ENCODE measurements at regions not wholly inside any gene's neighbourhood (a gene's known extent, or its start where the extent isn't known, plus 50 kb on each side); places are given as distances from the start of the nearest gene placed in this dataset.

DNA sequence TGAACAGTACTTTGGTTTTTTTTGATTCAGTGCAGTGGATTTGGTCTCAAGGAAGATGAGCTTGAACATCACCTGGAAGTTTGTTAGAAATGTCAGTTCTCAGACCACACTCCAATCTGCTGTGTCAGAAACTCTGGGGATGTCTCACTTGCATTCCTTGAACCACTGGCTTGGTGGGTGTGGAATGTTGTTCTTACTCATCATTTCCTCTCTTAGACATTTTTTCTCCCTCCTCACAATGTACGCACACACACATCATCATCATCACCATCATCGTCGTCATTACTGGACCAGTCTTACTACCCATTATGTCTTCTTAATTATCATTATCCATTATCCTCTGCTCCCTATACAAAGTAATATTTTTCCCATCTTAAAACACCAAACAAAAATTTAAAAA lies 91.9 kb upstream of the KCNK2 start:
- no TSS peak for BruUV-seq (replicated peaks)
- no peak overlapping the region for H2AFZ ChIP-seq (replicated peaks; ENCODE audit: low read length, poor library complexity)
- no peaks in the 10 kb centered on the region for H3K9me3 ChIP-seq (ENCODE audit: control insufficient read depth, insufficient read depth, low read length)
- H3K14ac ChIP-seq (replicated peaks; ENCODE audit: low read depth, low read length) = no peak overlapping the region
- peak; percentile 99 for DNase-seq
- no peak overlapping the region for H3K9ac ChIP-seq (ENCODE audit: low read depth, low read length)
- no peak overlapping the region; the same call in 1 of the 2 replicates for H3K56ac ChIP-seq (ENCODE audit: extremely low read depth, insufficient read depth, low read length)
- TF ChIP-seq POLR2A (IDR thresholded peaks at IDR 0.05; ENCODE audit: low read depth, low read length) (no peak), MAFK (IDR thresholded peaks at IDR 0.05; ENCODE audit: low read depth, low read length) (peak; percentile 87), RAD21 (IDR thresholded peaks at IDR 0.05; ENCODE audit: low read length) (no peak), CHD1 (IDR thresholded peaks at IDR 0.05; ENCODE audit: low read depth, low read length) (no peak; the same call in 1 of the 2 replicates), BHLHE40 (IDR thresholded peaks at IDR 0.05; ENCODE audit: low read depth, low read length) (no peak), RFX5 (IDR thresholded peaks at IDR 0.05; ENCODE audit: low read depth, low read length) (no peak), RCOR1 (IDR thresholded peaks at IDR 0.05; ENCODE audit: insufficient replicate concordance, low read length) (peak; percentile 22), MAZ (IDR thresholded peaks at IDR 0.05; ENCODE audit: borderline replicate concordance, low read depth, low read length) (peak; percentile 22; the same call in 1 of the 2 replicates), MXI1 (IDR thresholded peaks at IDR 0.05; ENCODE audit: borderline replicate concordance, low read depth, low read length) (no peak), SMC3 (IDR thresholded peaks at IDR 0.05; ENCODE audit: low read depth, low read length) (peak; percentile 6; the same call in 1 of the 2 replicates), NFE2L2 (IDR thresholded peaks at IDR 0.05; ENCODE audit: low read depth, low read length) (peak; percentile 82), FOS (IDR thresholded peaks at IDR 0.05; ENCODE audit: low read depth, low read length) (peak; percentile 94), CEBPB (IDR thresholded peaks at IDR 0.05; ENCODE audit: low read depth, low read length) (no peak)
- TF ChIP-seq, protein P1, sequence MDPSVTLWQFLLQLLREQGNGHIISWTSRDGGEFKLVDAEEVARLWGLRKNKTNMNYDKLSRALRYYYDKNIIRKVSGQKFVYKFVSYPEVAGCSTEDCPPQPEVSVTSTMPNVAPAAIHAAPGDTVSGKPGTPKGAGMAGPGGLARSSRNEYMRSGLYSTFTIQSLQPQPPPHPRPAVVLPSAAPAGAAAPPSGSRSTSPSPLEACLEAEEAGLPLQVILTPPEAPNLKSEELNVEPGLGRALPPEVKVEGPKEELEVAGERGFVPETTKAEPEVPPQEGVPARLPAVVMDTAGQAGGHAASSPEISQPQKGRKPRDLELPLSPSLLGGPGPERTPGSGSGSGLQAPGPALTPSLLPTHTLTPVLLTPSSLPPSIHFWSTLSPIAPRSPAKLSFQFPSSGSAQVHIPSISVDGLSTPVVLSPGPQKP (IDR thresholded peaks at IDR 0.05; ENCODE audit: borderline replicate concordance, low read depth, low read length) = no peak
- TF ChIP-seq, protein P2, sequence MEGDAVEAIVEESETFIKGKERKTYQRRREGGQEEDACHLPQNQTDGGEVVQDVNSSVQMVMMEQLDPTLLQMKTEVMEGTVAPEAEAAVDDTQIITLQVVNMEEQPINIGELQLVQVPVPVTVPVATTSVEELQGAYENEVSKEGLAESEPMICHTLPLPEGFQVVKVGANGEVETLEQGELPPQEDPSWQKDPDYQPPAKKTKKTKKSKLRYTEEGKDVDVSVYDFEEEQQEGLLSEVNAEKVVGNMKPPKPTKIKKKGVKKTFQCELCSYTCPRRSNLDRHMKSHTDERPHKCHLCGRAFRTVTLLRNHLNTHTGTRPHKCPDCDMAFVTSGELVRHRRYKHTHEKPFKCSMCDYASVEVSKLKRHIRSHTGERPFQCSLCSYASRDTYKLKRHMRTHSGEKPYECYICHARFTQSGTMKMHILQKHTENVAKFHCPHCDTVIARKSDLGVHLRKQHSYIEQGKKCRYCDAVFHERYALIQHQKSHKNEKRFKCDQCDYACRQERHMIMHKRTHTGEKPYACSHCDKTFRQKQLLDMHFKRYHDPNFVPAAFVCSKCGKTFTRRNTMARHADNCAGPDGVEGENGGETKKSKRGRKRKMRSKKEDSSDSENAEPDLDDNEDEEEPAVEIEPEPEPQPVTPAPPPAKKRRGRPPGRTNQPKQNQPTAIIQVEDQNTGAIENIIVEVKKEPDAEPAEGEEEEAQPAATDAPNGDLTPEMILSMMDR (conservative IDR thresholded peaks at IDR 0.05; ENCODE audit: low read depth, low read length) = no peak
- TF ChIP-seq, protein P3, sequence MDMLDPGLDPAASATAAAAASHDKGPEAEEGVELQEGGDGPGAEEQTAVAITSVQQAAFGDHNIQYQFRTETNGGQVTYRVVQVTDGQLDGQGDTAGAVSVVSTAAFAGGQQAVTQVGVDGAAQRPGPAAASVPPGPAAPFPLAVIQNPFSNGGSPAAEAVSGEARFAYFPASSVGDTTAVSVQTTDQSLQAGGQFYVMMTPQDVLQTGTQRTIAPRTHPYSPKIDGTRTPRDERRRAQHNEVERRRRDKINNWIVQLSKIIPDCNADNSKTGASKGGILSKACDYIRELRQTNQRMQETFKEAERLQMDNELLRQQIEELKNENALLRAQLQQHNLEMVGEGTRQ (IDR thresholded peaks at IDR 0.05; ENCODE audit: low read depth, low read length) = no peak
- peak; percentile 87 for ATAC-seq (ENCODE audit: low read depth)
- H4K20me1 ChIP-seq (ENCODE audit: insufficient read depth, low read length) = no peaks in the 10 kb centered on the region
- ChIA-PET POLR2A (ENCODE audit: unreplicated experiment) (interaction anchor here (1.6 kb wide), 1 partner anchor 33 kb away, joined by 6 read pairs; no protein-coding TSS in a partner anchor), CTCF (interaction anchor here (1.0 kb wide), 1 partner anchor 142 kb away, joined by 3 read pairs; no protein-coding TSS in a partner anchor)
- no peak overlapping the region for H3K4me3 ChIP-seq (ENCODE audit: insufficient read depth, low read depth, low read length)
- H3K36me3 ChIP-seq (ENCODE audit: control insufficient read depth, insufficient read depth, low read length) = no peaks in the 10 kb centered on the region
- 0 out of 2 replicates have a peak overlapping the region, but pooled peaks have one; percentile 94 for H4K91ac ChIP-seq (ENCODE audit: insufficient read depth, low read depth, low read length)
- peaks cover 7% of the 10 kb centered on the region; the same call in 1 of the 2 replicates for H3K4me1 ChIP-seq (ENCODE audit: control insufficient read depth, insufficient read depth, low read length)
- H4K8ac ChIP-seq (ENCODE audit: low read depth in 2 of 2, low read length in 2 of 2) = peak overlapping the region; percentile 94 to 96; a peak in 3 of 4 replicates
- no peak overlapping the region for H2AK9ac ChIP-seq (replicated peaks; ENCODE audit: low read depth, low read length, poor library complexity)
- 0% methylated on average over 3 of the region's 3 CpGs; no CpG with 5 or more reads in 1 of the 2 experiments for WGBS, 2 experiments (ENCODE audit: extremely low coverage in 2 of 2, insufficient read length in 1 of 2)
- H2BK5ac ChIP-seq (ENCODE audit: low read depth, low read length, poor library complexity, severe bottlenecking) = peak overlapping the region; percentile 64
- intact Hi-C loops (cut with micrococcal nuclease) = no loop called here
- H3K27ac ChIP-seq (ENCODE audit: insufficient read depth, low read length) = no peak overlapping the region
- H2BK15ac ChIP-seq (ENCODE audit: low read depth, low read length) = 0 out of 3 replicates have a peak overlapping the region, but pooled peaks have one; percentile 79
- no peak overlapping the region for H3K23ac ChIP-seq (ENCODE audit: low read depth, low read length)
- H2BK20ac ChIP-seq (ENCODE audit: low read depth, low read length) = peak overlapping the region; percentile 100; the same call in 1 of the 2 replicates
- H3K4me2 ChIP-seq (ENCODE audit: low read depth, low read length) = no peak overlapping the region
- H3K79me1 ChIP-seq (ENCODE audit: low read depth in 1 of 2, low read length in 2 of 2) = no peaks in the 10 kb centered on the region
- H3K9me1 ChIP-seq (ENCODE audit: insufficient read depth, low read length) = 0 out of 2 replicates have a peak, but pooled peaks cover 3% of the 10 kb centered on the region
- H3K18ac ChIP-seq (ENCODE audit: low read depth, low read length) = peak overlapping the region; percentile 93; the same call in 1 of the 2 replicates
- peak overlapping the region; percentile 96; the same call in 1 of the 2 replicates for H3K4ac ChIP-seq (ENCODE audit: low read depth, low read length)
- H3K27me3 ChIP-seq (ENCODE audit: control insufficient read depth, insufficient read depth, low read length) = no peaks in the 10 kb centered on the region
- dilution Hi-C loops (cut with HindIII; ENCODE audit: low sequenced_read_pairs, unreplicated experiment) = no loop called here
- H2AK5ac ChIP-seq (ENCODE audit: low read depth, low read length) = no peak overlapping the region
- in situ Hi-C loops (cut with MboI; ENCODE audit: low sequenced_read_pairs) = no loop called here
- H2BK120ac ChIP-seq (ENCODE audit: low read depth, low read length) = peak overlapping the region; percentile 92
- H4K5ac ChIP-seq (ENCODE audit: low read depth, low read length) = no peak overlapping the region

Measured in IMR-90 (cell line).